ENCODE measurements at regions not wholly inside any gene's neighbourhood (a gene's known extent, or its start where the extent isn't known, plus 50 kb on each side); places are given as distances from the start of the nearest gene placed in this dataset.

GRCh38 chr21:15207231-15207630 lies 142.4 kb upstream of the NRIP1 start:
- H4K20me1 ChIP-seq (replicated peaks; ENCODE audit: insufficient read depth) = no peaks in the 10 kb centered on the region
- H3K4me2 ChIP-seq = no peak overlapping the region
- no peak overlapping the region for H2AFZ ChIP-seq
- no peaks in the 10 kb centered on the region for H3K79me2 ChIP-seq (replicated peaks; ENCODE audit: insufficient read depth)
- TF ChIP-seq REST (IDR thresholded peaks at IDR 0.05; ENCODE audit: unreplicated experiment) (no peak), STAT1 (IDR thresholded peaks at IDR 0.05; ENCODE audit: unreplicated experiment) (no peak), ETS1 (IDR thresholded peaks at IDR 0.05) (no peak), POLR2AphosphoS5 (IDR thresholded peaks at IDR 0.05; ENCODE audit: low read depth) (no peak), ZNF331 (CRISPR knock-in tag; IDR thresholded peaks at IDR 0.05; ENCODE audit: low read depth) (no peak), NANOG (IDR thresholded peaks at IDR 0.05; ENCODE audit: borderline replicate concordance) (no peak), ZNF462 (CRISPR knock-in tag; IDR thresholded peaks at IDR 0.05) (no peak), JUNB (IDR thresholded peaks at IDR 0.05; ENCODE audit: unreplicated experiment) (no peak), CREB1 (CRISPR knock-in tag; IDR thresholded peaks at IDR 0.05; ENCODE audit: low read depth) (no peak), EZH2phosphoT487 (IDR thresholded peaks at IDR 0.05; ENCODE audit: unreplicated experiment) (no peak), CTCF (conservative IDR thresholded peaks at IDR 0.05; ENCODE audit: low read depth in 2 of 2) (no peak)
- ATAC-seq (no peak), DNase-seq (ENCODE audit: low spot score) (no peak)
- no peaks in the 10 kb centered on the region for H3F3A ChIP-seq (replicated peaks; ENCODE audit: low read depth)
- Mint-ChIP-seq H3K4me3 (no peak overlapping the region), H3K4me1 (peaks cover 15% of the 10 kb centered on the region; the same call in 2 of the 3 replicates), H3K36me3 (ENCODE audit: low read depth) (no peaks in the 10 kb centered on the region), H3K27ac (no peak overlapping the region), H3K27me3 (ENCODE audit: insufficient read depth, low read depth, poor library complexity) (peaks cover 1% of the 10 kb centered on the region), H3K9me3 (no peaks in the 10 kb centered on the region)
- no peak overlapping the region for H3K4me3 ChIP-seq
- no peaks in the 10 kb centered on the region for H3K27me3 ChIP-seq (ENCODE audit: insufficient read depth)
- H3K36me3 ChIP-seq (ENCODE audit: insufficient read depth) = no peaks in the 10 kb centered on the region
- H3K27ac ChIP-seq (ENCODE audit: low read depth) = no peak overlapping the region
- no peaks in the 10 kb centered on the region for H3K4me1 ChIP-seq (ENCODE audit: insufficient read depth)
- H3K9me2 ChIP-seq (ENCODE audit: insufficient read depth) = no peaks in the 10 kb centered on the region

Measured in GM23338 (cell line).